ENCODE measurements at regions not wholly inside any gene's neighbourhood (a gene's known extent, or its start where the extent isn't known, plus 50 kb on each side); places are given as distances from the start of the nearest gene placed in this dataset.
"Not testable (repeated sequence)": the region's sequence is repeated elsewhere in the genome, so short reads cannot be mapped to it uniquely, and the experiment has no call there.

DNA sequence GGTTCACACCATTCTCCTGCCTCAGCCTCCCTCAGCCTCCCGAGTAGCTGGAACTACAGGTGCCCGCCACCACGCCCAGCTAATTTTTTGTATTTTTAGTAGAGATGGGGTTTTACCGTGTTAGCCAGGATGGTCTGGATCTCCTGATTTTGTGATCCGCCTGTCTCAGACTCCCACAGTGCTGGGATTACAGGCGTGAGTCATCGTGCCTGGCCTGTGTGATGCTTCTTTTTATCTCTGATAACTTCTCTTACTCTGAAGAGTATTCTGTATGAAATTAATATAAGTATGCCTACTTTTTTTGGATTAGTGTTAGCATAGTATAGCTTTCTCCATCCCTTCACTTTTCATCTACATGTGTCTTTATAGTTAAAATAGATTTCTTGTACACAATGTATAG lies 180.8 kb upstream of the GALNT15 start:
- DNase-seq (ENCODE audit: low spot score), result not testable (repeated sequence)

DNA sequence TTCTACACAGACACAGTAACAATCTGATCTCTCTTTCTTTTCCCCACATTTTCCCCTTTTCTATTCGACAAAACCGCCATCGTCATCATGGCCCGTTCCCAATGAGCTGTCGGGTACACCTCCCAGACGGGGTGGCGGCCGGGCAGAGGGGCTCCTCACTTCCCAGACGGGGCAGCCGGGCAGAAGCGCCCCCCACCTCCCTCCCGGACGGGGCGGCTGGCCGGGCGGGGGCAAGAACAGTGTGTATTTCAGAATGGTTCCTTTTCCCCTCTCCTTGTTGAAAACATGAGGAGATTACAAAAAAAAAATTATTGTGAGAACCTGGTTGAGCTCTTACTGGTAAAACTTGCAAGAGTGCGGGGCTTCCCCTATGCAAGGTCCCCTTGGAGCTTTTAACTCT lies 178.0 kb upstream of the GALNT15 start:
- DNase-seq (ENCODE audit: low spot score), result not testable (repeated sequence)

DNA sequence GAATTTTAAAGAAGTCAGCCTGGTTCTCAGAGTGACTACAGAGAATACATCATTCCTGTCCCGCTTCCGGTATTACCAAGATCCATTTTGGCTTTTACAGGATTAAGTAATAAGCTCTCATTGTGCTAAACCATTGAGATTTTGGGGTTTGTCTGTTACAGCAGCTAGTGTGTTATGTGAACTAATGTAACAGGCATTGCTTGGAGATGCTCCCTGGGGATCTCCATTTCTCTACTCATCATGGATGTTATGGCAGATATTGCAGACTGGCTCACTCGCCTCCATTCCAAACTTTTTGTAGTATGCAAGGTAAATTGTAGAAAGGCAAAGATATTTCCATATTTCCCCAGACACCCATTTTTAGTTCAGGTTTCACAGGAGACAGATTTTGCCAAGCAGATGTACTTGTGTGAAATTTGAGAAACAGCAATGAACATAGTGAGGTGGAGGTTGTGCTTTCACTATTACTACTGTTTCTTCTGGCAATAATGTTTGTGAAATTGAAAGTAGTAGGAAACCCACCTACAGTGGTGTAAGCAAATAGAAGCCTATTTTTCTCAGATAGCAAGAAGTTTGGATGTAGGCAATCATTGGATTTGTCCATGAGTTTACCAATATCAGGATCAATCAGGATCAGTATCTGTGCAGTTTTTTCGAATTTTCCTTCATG lies 177.1 kb upstream of the GALNT15 start:
- DNase-seq (ENCODE audit: low spot score), result no peak

DNA sequence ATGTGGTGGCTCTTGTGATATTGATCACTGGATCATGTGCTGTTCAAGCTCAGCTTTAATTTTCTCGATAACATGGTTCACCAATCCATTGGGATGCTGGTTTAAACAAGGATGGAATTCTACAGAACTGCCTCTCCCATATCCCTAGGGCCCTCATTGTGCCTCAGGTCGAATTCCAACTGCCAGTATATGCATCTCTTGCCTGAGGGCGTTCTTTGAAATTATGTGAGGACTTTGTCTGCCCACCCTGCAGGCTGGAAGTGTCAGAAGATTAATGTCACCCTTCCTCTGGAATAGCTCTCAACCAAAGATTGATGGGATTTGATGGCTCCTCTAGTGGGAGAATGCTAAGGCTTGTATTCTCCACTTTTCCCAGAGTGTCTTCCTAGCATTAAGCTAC lies 175.6 kb upstream of the GALNT15 start:
- no peak for DNase-seq (ENCODE audit: low spot score)

DNA sequence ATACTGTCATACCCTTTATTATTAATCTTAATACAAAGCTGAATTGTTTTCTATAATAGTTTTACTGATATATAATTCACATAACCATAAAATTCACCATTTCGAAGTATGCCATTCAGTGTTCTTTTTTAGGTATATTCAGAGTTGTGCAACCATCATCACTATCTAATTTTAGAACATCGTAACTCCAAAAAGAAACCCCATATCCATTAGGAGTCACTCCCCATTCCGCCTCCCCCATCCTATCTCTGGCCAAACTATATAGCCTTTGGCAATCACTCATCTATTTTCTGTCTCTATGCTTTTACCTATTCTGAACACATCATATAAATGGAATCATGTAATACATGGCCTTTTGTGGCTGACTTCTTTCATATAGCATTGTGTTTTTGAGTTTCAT lies 169.7 kb upstream of the GALNT15 start:
- DNase-seq (ENCODE audit: low spot score), result no peak

GRCh38 chr3:16011376-16011775 lies 163.1 kb upstream of the GALNT15 start:
- no peak for DNase-seq (ENCODE audit: low spot score)

DNA sequence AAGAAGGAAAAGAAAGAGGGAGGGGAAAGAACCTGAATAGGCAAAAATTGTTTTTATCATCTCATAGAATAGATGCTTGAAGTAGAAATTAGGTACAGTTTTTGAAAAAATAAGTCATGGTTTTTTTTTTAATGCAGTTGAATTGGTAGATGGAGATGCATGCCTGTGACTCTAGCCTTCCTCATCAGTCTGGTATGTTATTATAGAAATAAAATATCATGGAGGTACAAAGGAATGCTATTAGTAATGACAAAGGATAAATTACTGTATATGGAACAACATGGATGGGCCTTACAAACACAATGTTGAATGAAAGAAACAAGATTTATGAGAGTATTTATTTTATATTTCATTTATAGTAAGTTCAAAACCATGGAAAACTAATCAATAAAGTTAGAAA lies 162.4 kb upstream of the GALNT15 start:
- no peak for DNase-seq (ENCODE audit: low spot score)

DNA sequence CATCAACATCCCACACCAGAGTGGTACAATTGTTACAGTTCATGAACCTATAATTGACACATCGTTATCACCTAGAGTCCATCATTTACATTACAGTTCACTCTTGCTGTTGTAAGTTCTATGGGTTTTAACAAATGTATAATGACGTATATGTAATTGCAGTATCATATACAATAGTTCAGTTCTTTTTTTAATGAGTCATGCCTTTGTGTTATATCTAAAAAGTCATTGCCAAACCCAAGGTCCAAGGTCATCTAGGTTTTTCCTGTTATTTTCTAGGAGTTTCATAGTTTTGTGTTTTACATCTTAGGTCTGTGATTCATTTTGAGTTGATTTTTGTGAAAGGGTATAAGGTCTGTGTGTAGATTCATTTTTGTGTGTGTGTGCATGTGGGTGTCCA lies 160.9 kb upstream of the GALNT15 start:
- DNase-seq (ENCODE audit: low spot score), result no peak

GRCh38 chr3:16021801-16022200 lies 152.7 kb upstream of the GALNT15 start:
- DNase-seq (ENCODE audit: low spot score), result not testable (repeated sequence)

GRCh38 chr3:16023881-16024280 lies 150.6 kb upstream of the GALNT15 start:
- DNase-seq (ENCODE audit: low spot score), result not testable (repeated sequence)

DNA sequence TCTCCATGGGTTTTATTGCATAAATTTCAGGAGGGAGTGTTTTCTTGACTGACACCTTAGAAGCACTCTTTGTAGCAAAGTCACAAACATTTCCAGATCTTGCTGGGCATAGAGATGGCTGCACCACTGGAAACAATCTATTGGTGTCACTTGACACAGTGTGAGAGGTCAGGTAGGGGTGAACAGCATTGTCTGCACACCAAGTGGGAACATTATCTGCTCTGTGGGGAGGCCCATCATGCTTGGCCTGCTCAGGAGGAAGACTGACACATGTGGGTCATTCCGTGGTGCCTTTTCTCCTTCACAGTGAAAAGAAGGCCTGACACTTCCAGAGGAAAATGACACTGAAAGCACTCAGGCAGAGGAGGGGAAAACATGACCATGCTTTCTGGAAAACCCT lies 149.9 kb upstream of the GALNT15 start:
- no peak for DNase-seq (ENCODE audit: low spot score)

DNA sequence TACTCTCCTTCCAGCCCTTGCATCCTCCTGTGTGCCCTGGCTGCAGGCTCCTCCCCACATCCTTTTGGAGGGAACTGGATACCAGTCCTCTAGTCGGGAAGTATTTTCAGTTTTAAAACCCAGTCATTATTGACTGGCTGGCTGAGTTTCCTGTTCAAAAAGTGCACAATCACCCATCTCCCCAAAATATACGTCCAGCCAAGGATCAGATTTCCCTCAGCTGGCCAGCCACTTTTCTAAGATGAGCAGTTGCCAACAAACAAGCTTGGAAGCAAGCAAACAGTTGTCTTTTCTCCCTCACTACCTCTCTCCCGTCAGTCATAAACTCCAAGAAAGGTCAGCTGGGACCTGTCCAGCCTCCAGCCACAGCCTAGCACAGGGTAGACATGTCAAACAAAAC lies 147.7 kb upstream of the GALNT15 start:
- DNase-seq (ENCODE audit: low spot score), result no peak

DNA sequence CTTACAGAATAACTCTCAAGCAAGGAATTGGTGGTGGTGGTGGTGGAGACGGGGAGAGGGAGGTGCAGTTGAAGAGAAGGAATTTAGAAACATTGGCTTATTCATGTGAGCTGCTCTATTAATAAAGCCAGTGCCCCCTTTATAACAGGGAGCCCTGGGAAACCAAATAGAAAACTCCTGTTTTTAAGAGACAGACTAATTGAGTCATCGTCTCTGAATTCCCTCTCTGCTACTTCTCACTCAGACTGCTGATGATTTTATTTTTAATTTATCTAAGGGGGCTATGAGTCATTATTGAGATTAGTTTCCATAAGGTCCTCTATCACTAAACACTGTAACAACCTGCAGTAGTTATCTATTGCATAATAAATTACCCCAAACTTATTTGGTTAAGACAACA lies 145.9 kb upstream of the GALNT15 start:
- DNase-seq (ENCODE audit: low spot score), result no peak

DNA sequence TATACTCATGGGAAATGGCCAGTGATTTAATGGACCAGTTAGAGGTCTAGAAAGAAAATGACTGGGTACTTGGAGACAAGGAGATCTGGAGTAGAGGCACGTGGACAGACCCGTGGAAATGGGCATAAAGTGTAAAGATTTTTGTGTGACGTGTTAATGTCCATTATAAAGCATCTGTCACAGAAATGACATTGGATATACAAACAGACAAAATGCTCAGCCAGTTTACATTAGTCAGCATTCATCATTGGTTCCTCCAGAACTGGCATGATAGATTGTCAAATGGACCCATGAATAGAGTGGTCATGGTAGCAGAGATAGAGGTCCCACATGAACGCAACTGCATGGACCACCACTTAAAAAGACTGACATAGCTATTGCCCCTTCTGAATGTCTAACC lies 144.1 kb upstream of the GALNT15 start:
- DNase-seq (ENCODE audit: low spot score), result no peak

DNA sequence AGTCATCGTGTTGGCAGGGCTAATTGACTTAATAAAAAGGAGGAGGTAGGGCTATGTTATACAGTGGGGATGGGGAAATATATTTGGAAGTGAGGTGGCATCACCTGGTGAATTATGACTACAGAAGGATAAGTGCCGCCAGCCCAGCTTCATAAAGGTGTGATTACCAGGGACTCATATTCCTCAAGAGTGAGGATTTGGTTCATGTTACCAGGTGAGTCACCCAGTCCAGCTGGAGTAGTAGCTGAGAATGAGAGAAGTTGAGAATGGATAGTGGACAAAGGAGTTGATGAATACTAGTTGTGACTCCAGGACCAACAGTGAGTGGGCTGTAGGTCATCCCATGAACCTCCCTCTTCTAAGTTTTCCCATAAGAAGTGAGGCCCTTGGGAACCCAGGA lies 143.0 kb upstream of the GALNT15 start:
- DNase-seq (ENCODE audit: low spot score), result no peak

GRCh38 chr3:16033889-16034687 lies 140.4 kb upstream of the GALNT15 start:
- no peak for DNase-seq (ENCODE audit: low spot score)

GRCh38 chr3:16040991-16041390 lies 133.5 kb upstream of the GALNT15 start:
- DNase-seq (ENCODE audit: low spot score), result no peak

GRCh38 chr3:16048435-16049318 lies 125.8 kb upstream of the GALNT15 start:
- DNase-seq (ENCODE audit: low spot score), result peak; percentile 78

DNA sequence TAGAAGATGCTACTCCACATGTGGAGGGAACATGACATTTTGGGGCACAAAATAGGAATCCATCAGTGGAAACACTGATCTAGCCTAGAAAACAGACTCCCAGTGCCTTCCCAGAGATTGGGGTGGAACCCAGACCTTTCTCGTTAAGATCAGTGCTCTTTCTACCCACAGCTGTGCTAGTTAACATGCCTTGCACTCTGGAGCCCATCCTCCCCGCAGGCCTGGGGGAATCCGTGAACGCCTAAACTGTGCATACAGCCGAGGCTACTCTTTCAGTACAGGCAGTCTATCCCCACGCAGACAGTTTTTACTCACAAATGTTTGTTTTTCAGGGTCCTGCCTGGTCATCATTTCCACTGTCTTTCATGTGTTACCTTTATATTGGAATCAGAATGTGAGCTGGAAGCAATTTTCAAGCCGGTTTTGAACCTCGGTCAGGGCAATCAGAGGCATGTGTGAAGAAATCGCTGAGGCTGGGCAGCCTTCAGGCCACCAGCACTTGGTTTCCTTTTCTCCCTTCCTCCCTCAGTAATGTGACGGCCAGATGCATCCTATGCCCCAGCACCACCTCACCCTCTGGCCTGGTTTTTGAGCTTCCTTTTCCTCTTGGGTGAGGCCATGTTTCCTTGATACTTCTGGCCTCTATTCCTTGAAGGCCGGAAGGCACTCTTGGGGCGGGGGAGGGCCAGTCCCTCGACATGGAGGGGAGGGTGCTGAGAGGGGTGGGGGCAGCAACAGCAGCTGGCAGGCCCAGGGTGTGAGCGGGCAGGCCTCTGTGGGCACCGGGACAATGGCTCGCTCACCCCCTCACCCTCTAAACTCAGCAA lies 123.6 kb upstream of the GALNT15 start:
- no peak for DNase-seq (ENCODE audit: low spot score)

DNA sequence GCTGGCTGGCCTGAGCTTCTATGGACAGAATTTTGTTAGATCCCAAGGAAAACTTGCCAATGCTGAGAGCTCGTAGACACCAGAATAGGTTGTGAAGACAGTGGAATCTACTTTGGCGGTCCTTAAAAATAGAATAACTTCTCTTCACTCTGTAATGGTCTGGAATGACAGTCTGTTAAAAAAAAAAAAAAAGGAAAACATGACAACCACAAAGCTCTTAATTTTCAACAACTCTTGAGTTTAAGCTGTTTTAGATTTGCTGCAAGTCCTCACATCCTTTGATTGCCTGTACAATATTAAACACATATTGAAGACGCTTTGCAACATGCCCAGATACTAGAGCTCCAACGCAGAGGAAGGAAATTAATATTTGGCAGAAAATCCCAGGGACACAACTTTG lies 122.8 kb upstream of the GALNT15 start:
- no peak for DNase-seq (ENCODE audit: low spot score)

DNA sequence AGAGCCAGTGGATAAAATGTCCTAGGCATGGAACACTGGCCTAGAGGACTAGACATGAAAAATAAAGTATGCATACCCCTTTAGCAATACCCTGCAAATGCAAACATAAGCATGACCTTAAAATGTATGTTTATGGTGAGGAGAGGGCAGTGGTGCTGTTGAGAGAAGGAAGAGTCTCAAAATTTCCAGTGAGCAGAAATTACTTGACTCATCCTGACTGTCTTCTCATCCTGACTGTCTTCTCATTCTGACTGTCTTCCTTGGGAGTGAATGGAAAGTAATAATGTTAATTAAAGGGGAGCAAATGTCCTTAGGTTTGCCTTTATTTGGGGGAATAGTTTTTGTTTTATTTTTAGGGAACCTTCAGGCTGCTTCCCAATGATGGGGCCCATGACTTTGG lies 121.5 kb upstream of the GALNT15 start:
- no peak for DNase-seq (ENCODE audit: low spot score)

GRCh38 chr3:16053794-16054193 lies 120.7 kb upstream of the GALNT15 start:
- no peak for DNase-seq (ENCODE audit: low spot score)
